DMS 273 (cell line): ENCODE measurements at regions not wholly inside any gene's neighbourhood (a gene's known extent, or its start where the extent isn't known, plus 50 kb on each side); places are given as distances from the start of the nearest gene placed in this dataset.
"Not testable (repeated sequence)": the region's sequence is repeated elsewhere in the genome, so short reads cannot be mapped to it uniquely, and the experiment has no call there.

Experiments
- DNase-seq: peaks from one replicate; lab custom pipeline; 2025; ENCODE audit not compliant: unreplicated experiment; lab: John Stamatoyannopoulos, UW

- not testable (repeated sequence) for DNase-seq
These were observed 79.2 kb upstream of the DTNBP1 start for GRCh38 chr6:15742013-15742412.

GRCh38 chr6:15741405-15741804 lies 78.6 kb upstream of the DTNBP1 start:
- no peak for DNase-seq

GRCh38 chr6:15739867-15740266 lies 77.0 kb upstream of the DTNBP1 start:
- DNase-seq: no peak

DNA sequence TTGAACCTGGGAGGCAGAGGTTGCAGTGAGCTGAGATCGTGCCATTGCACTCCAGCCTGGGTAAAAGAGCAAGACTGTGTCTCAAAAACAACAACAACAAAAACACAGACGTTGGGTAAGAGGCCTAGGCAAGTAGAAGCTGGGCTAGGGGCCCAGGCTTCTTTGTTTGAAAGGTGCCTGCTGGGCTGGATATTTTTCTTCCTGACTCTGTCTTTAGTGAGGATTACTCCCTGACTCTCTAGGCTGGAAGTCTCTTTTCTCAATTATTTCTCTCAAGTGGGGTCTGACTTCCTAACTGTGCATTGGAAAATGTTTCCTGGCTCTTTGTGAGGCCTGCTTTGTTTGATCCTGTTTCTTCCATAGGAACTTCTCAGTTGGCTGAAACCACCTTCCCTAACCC lies 76.5 kb upstream of the DTNBP1 start:
- no peak for DNase-seq

- not testable (repeated sequence) for DNase-seq
These were observed 75.4 kb upstream of the DTNBP1 start for GRCh38 chr6:15738195-15738594.

- DNase-seq: no peak
These were observed 73.5 kb upstream of the DTNBP1 start for GRCh38 chr6:15736297-15736696.

DNA sequence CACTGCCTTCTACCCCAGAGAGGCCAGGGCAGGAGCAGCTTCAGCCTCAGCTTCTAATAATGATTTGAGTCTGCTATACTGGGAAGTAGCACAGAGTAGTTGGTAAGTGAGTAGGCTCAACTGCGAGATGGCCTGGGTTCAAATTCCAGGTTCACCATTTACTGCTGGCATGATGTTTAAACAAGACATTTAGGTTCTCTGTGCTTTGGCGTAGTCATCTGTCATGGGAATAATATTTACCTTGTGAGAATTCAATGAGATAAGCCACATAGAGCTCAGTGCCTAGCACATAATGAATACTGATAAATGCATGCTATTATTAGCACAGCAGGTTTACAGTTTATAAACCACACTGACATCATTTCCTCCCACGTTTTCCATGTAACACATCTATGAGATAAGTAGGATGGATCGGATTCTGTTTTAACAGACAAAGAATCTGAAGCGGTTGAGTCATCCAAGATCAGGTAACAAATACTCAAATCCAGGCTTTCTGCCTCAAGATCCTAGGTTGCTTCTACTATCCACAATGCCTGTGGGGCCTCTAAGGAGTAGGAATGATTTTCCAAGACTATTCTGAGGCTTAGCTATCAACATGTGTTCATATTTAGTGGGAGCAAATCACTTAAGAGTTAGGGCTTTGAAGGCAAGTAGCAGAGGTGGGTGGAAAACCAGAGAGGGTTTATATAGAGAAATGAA lies 72.9 kb upstream of the DTNBP1 start:
- peak; percentile 50 for DNase-seq

GRCh38 chr6:15734118-15734897 lies 71.5 kb upstream of the DTNBP1 start:
- no peak for DNase-seq

DNA sequence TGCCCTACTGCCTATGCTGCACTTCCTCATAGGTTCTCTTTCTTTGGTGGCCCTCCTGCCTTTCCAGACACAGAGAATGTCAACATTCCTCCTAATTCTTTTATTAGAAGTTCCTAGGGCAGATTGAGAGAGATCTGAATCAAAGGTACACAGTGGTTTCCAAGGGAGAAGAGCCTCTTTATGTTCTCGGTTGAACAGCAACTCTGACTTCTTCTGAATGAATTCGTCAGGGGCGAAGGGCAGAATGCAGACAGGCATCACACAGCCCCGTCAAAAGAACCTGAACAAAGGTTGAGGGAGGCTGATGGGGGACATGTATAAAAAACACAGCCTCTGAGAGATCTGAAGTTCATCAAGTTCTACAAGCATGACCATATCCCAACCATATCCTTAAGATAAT lies 68.1 kb upstream of the DTNBP1 start:
- DNase-seq: no peak

- no peak for DNase-seq
These were observed 67.6 kb upstream of the DTNBP1 start for GRCh38 chr6:15730442-15730841.

- no peak for DNase-seq
These were observed 59.9 kb upstream of the DTNBP1 start for GRCh38 chr6:15722731-15723130.

GRCh38 chr6:15716889-15717288 lies 54.1 kb upstream of the DTNBP1 start:
- no peak for DNase-seq

DNA sequence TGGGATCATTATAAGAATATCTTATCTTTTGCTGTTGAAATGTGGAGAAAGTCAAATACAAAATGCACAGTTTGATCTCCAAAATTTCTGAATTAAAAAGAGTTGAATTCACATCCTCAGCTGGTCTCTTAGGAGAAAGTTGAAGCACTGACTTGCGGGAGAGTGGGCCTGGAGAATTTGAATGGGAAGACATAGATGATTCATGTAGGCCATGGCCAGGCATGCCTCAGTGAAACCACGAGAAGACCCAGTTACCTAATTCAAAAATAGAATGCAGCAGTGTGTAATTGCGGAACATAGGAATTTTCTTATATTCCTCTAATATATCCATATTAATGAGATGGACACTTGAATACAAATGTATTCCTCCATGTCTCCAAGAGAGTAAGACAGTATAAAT lies 53.0 kb upstream of the DTNBP1 start:
- no peak for DNase-seq

- DNase-seq: no peak
These were observed 52.2 kb upstream of the DTNBP1 start for GRCh38 chr6:15715060-15715459.

DNA sequence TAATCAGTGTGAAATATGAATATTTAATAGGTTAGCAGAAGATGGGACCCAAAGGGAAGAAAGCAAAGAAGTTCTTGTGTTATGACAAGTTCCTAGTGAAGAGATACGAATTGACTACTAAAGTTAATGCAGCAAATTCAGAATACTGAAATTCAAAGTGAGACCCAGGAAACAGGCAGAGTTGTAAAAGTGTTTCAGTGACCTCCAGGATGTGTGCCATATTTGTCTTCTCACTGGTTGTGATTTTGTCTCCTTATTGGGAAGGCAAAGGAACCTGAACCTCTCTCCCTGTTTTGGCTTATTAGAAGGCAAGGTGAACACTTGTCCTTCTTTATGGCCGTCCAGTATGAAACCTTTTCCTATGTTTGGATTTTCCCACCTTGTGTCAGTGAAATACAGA lies 51.8 kb upstream of the DTNBP1 start:
- no peak for DNase-seq

GRCh38 chr6:15713325-15713724 lies 50.5 kb upstream of the DTNBP1 start:
- no peak for DNase-seq

DNA sequence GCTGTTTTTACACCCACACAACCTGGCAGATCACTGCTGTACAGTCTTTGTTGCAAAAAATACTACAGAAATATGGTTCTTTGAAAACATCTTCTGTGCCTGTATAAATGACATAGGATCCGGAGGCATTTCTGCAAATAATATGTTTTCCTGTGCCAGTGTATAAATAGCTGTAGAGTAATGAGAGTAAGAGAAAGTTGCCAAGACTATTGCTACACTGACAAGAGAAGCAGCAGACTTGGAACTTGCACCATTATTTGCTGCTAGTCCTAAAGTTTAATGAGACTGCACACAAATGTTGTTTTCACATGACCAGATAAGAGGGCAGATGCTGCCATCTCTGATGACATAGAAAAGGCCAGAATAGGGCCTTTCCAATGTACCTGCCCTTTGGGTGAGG lies 50.0 kb upstream of the DTNBP1 start:
- DNase-seq: no peak
